ENCODE measurements at regions not wholly inside any gene's neighbourhood (a gene's known extent, or its start where the extent isn't known, plus 50 kb on each side); places are given as distances from the start of the nearest gene placed in this dataset.

GRCh38 chr20:17849901-17850683 lies 118.5 kb downstream of the SNX5 start:
- TF ChIP-seq CTCF (IDR thresholded peaks at IDR 0.05; ENCODE audit: insufficient read depth, low read depth, low read length) (no peak), EZH2 (IDR thresholded peaks at IDR 0.05; ENCODE audit: insufficient read depth, low read length) (no peak)
